ENCODE measurements at regions not wholly inside any gene's neighbourhood (a gene's known extent, or its start where the extent isn't known, plus 50 kb on each side); places are given as distances from the start of the nearest gene placed in this dataset.
A peak's percentile ranks its signal among the peaks of the same experiment; 100 is the strongest.

DNA sequence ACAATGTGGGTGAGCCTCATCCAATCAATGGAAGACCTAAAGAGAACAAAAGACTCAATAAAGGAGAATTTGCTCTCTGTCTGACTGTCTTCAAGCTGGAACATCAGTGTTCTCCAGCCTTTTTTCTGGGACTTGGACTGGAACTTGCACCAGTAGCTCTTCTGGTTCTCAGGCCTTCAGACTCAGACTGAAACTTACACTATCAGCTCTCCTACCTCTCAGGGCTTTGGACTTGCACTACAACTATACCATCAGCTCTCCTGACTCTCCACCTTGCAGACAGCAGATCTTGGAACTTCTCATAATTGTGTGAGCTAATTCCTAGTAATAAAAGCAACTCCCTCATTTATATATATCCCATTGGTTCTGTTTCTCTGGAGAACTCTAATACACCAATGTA lies 185.9 kb downstream of the SMIM20 start:
- no peak for DNase-seq (ENCODE audit: low read depth in 2 of 3, low spot score in 1 of 3)

DNA sequence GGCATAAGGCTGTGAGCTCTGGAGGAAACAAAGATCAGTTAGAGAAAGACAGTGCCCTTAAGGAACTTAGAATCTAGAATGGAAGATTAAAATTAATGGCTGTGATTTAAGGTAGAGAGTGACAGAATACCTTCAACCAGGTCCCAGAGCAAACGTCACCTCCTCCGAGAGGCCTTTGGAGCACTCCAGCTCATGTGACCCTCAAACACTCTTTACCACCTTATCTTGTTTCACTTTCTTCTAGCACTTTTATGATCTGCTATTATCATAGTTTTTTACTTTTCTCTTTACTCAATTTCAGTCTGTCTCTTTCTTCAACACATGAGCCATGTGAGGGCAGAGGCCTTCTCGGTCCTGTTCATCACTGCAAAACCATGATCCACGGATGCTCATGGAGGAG lies 187.0 kb downstream of the SMIM20 start:
- no peak for DNase-seq (ENCODE audit: low read depth in 2 of 3, low spot score in 1 of 3)

DNA sequence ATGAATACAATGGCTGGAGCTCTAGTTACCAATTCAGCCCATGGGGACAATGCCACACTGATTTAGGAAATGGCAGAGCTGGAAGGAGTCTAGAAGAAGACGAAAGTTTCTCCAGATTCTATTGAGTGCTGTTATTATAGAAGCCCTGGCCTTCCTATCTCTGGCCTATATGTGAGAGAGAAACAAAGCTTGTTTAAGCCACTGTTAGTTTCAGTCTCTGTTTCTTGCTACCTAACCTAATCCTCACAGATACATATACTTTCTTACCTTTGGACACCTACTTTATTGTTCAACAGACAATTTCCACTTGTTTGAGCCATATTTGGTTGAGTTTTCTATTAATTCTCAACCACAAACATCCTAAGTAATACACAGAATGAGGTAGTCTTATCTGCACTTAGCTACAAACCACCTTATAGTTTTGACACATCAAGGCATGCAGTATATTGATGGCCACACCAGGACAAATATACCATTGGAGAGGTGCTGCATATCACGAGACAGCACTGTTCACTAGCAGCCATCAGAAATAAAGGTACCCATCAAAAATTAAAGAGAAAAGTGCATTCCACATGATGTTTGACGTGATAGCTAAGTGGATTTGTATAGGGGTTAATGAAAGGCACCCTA lies 190.2 kb downstream of the SMIM20 start:
- no peak for DNase-seq (ENCODE audit: low read depth in 2 of 3, low spot score in 1 of 3)

DNA sequence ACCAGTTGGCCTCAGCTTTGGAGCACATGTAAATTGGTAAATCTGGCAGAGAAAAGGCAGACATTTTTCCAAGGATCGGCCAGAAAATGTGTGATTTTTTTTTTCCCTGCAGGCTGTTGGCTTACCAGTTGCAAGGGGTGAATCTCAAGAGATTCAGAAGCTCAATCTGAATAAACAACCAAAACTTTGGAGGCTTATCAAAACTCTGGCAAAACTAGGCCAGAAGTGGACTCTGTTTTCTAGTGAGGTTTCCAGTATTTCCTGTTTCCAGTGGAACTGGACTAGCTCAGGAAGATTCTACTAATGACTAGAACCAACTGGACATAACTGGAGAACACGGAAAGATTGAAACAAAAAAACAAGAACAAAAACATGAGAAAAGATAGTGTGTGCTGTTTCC lies 191.3 kb downstream of the SMIM20 start:
- DNase-seq (ENCODE audit: low read depth in 2 of 3, low spot score in 1 of 3) = no peak

DNA sequence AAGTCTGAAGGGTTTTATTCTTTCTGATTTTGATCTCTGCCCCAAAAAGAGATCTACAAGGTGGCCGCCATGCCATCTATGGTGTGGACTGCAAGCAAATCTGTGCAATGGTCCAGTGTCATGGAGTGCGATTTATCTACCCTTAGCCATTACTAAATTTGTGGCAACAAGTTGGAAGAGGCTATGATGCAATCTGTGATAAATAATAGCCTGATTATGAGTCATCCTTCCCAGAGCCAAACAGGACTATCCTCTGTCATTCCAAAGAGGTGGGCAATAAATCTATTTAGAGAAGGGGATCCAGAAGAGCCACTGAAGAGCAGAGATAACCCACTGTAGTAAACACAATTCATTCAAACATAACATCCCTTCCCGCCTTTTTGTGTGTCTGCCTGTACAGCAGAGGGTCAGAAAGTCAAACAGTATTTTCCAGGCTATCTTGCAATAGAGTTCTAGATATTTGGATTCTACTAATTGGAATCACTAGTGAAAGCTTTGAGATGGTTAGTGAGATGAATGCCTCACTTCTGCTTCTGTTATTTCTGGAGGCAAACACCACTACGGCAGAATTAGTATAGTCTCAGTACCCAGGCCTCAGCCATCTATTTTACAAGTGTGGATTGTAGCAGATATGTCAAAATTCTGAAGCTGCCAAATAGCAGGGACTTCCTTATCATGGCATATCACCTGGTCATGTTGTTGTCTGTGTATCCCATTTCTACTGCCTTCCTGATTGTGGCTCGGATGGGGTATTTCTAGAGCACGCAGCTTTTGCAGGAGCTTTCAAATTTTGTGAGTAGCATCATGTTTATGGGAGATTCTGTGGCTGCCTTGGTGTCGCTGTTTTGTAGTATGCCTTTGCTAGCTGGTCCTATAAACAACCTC lies 192.0 kb downstream of the SMIM20 start:
- no peak for DNase-seq (ENCODE audit: low read depth in 2 of 3, low spot score in 1 of 3)

DNA sequence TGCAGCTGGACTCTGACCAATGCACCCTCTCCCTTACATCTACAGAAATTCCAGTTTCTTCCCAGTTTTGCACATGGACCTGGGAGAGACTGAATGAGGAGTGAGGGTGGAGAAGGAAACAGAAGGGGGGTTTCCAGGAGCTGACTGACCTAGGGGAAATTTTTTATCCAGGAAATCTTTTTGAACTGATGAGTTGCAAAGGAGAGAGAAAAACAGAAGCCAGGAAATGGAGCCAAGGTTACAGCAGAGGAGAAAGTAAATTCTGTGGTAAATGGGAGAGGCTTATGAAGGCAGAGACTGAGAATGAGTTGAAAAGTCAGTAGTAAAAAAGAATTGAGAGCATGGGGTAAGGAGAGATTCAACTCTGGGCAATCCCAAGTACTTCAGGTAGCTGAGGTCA lies 192.8 kb downstream of the SMIM20 start:
- DNase-seq (ENCODE audit: low read depth in 2 of 3, low spot score in 1 of 3) = no peak

DNA sequence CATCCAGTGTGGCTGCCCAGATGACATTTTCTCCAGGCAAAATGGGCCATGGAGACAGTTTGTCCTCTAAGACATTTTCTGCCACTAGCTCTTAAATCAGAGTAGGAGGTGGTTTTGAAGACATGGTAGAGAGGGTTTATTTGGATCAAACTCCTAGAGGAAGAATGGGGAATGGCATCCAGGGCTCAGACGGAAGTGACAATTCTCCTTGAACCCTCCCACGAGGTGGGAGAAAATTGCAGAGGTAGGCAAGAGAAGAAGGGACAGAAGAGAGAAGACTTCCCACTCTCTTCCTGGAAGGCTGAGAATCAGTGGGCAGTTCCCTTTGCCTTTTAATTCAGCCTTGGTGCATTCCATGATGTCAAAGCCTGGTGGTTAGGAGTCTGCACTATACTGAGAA lies 194.0 kb downstream of the SMIM20 start:
- DNase-seq (ENCODE audit: low read depth in 2 of 3, low spot score in 1 of 3) = no peak

DNA sequence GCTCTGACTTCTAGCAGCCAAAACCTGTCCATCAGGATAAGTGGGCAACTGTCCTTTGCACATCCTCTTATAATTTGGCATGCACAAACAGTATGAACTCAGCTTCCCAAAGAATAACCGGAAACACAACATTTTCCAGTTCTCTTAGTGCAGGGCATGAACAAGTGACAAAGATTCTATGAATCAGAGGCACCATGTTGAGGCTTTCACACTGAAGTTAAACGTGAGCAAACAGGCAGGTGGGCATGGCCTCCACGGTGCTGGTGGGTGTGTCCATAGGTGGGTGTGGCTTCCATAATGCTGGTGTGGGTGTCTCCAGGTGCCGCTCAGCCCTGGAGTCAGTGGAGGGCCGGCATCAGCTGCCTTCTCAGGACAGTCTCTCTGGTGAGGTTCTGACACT lies 196.5 kb downstream of the SMIM20 start:
- DNase-seq (ENCODE audit: low read depth in 2 of 3, low spot score in 1 of 3) = no peak

DNA sequence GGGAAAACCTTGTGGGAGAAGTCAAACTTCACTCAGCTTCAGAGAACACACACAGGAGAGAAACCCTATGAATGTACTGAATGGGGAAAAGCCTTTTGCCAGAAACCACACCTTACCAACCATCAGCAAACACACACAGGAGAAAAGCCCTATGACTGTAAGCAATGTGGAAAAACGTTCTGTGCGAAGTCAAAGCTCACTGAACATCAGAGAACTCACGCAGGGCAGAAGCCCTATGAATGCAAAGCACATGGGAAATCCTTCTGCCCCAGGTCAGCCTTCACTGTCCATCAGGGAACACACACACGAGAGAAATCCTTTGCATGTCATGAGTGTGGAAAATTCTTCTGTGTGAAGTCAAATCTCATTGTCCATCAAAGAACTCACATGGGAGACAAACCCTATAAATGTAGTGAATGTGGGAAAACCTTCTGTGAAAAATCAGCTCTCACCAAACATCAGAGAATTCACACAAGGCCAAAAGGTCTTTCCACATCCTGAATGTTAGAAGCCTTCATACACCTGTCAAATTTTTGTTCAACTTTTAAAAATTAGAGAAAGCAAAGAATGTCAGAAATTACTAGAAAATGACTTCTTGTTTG lies 199.4 kb downstream of the SMIM20 start:
- DNase-seq (ENCODE audit: low read depth in 2 of 3, low spot score in 1 of 3) = no peak

DNA sequence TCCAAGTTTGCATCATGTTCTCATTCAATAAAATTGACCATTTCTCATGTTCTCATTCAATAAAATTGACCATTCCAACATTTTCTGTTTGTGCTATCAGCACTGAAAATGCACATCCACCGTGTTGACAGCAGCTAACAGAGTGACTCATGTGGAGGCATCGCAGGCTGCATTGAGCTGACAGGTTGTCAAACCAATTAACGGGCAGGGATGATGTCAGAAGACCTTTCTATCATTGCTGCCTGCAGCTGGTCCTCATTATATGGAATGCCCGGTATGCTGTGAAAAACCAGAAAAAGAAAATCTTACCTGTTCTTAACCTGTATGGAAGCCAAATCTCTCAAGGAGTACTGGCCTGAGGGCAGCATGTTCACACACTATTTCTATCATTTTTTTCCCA lies 202.0 kb downstream of the SMIM20 start:
- DNase-seq (ENCODE audit: low read depth in 2 of 3, low spot score in 1 of 3) = no peak

DNA sequence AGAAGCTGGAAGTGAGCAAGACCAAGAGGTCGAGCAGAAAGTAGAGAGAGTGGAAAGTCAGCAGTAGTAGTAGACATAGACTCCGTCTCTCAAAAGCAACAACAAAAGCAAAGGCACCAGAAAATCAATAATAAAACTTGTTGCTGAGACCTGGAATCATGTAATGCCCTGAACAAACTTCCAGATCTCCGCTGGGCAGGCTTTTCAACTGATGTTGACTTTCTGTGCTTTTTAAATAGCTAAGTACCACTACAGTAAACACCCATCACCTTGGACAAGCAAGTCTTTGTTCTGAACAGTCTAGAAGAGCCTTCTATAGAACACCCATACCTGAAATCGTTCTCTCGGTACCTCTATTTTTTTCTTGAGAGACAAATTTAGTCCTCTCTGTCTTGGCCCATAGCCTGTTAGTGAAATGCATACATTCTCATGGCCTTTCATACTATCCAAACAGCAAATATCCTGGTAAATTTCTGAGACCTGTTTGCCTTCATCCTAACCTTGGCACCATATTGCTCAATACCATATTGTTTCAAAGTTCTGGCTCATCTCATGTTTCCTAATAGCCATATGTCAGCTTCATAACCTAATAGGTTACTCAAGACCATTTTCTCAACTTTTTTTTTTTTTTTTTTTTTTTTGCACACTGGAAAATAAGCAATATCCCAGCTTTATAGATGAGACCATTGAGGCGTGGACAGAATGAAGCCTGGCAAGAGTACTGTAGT lies 200.6 kb upstream of the RBPJ start:
- no peak for DNase-seq (ENCODE audit: low read depth in 2 of 3, low spot score in 1 of 3)

DNA sequence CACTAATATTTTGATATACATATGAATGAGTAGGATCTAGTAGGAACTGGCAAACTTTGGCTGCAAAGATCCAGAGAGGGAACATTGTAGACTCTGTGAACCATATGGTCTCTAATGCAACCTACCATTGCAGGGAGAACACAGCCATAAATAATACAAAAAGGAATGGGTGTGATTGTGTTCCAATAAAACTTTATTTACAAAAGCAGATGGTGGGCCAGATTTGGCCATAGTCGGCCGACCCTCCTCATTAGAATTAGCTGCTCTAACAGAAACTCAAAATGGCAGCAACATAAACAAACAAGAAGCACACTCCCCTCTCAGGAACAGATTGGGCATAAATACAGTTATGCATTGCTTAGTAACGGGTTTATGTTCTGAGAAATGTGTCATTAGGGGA lies 198.1 kb upstream of the RBPJ start:
- DNase-seq (ENCODE audit: low read depth in 2 of 3, low spot score in 1 of 3) = no peak

DNA sequence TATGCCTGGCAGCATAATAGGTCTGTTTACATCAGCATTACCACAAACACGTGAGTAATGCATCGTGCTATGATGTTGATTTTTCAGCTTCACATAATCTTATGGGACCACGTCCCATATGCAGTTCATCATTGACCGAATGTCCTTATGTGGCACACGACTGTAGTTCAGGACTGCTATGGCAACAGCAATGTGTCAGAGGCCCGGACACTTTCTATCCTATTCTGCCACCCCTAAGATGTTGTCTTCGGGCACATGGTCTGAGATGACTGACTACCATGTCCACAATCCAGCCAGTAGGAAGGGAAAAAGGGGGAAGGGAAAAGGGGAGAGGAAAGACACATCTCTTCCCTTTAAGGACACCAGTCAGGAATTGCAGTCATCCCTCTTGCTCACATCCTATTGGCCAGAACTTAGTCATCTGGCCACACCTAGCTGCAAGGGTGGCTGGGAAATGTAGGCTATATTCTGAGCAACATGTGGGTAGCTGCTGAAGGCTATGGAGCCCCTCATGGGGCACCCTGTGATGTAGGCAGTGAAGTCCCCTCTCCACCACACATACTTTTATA lies 196.0 kb upstream of the RBPJ start:
- DNase-seq (ENCODE audit: low read depth in 2 of 3, low spot score in 1 of 3) = no peak

DNA sequence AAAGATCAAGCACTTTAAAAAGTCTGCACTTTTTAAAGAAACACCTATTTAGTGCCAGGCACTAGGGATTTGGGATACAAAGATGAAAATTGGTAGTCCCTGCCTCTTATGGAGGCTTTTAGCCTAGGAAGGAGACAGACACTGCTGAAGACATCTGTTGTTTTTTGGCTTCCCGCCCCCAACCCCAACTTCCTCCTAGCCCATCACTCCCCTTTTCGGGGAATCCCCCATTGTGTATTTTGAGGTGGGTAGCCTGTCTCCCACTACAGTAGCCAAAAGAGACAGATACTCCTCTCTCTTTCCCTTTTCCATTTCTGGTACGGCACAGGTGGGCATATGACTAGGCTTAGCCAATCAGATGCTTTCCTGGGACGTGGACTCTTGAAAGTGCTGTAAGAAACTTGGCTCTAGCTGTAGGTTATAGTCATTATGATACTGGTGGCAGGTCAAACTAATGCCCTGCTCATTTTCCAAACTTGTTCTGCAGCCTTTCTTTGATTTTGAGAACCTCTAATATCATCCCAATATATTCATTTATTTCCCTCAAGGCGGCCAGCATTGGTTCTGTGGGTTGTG lies 194.6 kb upstream of the RBPJ start:
- DNase-seq (ENCODE audit: low read depth in 2 of 3, low spot score in 1 of 3) = no peak

DNA sequence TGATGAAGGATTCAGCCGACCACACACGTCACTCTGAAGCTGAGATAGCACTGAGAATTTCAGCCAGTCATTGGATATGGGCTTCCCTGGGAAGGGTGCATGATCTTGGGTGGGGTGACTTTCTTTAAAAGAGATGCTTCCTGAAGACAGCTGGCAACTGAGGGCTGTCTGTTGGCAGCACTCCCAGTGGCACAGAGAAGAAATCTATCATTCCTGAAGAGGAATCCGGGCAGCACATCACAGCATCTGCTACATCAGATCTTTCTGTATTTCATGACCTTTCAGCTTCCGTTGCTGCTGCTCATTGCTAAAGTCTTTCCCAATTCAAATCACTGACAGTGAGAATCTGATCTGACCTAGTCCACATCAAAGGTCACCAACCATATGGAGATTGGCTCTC lies 193.8 kb upstream of the RBPJ start:
- DNase-seq (ENCODE audit: low read depth in 2 of 3, low spot score in 1 of 3) = no peak

DNA sequence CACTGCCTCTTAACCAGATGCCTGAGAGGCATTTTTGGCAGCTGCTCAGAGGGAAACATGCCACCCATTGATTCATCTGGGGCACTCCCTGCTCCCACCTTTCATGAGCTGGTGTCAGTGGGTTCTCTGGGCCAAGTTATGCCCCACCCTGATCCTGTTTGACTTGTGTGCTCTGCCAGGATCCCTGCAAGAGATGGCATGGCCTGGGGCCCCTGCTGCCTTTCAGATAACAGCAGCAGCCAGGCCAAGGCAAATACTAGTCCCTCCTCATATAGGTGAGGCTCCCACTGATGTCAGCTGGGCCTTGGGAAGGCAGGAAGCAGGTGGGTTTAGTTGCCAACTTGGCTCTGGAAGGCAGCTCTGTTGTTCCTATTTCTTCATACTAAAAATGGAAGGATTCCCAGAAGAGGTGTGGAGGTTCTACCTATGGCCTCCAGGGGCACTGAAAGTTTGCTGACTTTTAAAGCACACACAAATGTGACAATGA lies 192.9 kb upstream of the RBPJ start:
- no peak for DNase-seq (ENCODE audit: low read depth in 2 of 3, low spot score in 1 of 3)

DNA sequence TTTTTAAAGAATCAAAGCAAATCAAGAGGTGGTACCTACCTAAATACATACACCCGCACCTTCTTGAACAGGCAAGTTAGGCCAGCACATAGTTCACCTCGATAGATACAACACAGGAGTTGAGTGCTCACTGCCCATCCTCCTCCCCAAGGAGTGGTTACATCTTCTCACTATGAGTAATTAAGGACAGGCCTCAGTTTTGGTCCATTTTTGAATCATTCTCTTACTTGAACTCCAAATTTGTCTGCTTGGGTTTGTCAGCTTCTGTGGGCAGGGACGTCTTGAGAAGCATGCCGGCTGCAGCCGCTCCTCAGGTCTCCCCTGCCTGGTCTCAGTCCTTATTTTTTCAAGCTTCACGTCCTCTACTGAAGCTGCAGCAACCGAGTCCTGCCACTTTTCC lies 190.6 kb upstream of the RBPJ start:
- no peak for DNase-seq (ENCODE audit: low read depth in 2 of 3, low spot score in 1 of 3)

DNA sequence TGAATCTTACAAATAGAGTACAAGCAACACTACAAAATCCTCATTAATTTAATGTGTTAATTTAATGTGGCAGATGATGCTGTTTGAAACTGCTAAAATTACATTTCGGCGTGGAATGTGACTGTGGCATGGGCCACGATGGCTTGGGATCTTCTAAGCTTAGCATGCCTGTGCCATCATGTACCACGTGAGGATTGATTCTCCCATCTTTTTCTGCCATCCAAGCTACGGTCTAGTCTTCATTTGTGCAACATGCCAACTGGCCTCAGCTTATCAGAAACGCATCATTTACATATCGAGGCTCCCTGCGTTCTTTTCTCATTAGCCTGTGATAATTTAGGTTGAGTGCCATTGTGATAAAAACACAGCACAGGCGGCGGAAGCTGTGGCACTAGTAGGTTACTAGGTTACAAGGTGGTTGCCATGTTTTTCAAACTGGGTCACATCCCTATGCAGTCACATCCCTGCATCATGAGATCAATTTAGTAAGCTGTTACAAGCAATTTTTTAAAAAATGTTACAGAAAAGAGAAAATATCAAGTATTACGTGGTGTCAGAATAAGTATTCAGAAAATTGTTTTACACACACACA lies 189.9 kb upstream of the RBPJ start:
- no peak for DNase-seq (ENCODE audit: low read depth in 2 of 3, low spot score in 1 of 3)

DNA sequence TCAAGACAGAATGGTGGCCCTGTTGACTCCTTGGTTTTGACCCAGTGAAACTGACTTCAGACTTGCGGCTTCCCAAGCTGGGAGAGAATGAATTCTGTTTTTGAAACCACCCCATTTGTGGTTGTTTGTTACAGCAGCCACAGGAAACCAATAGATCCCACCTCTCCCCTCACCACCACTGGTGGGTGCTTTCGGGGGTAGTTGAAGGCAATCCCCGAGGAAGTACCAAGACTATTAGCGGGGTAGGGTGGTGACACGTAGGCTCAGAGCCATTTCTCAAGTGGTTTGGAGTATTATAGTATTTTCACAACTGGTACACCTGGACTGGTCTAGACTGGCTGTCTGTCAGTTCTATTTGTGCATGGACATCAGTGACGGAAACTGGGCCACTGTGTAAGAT lies 189.1 kb upstream of the RBPJ start:
- peak in 1 of 3 donors; percentile 24 for DNase-seq (ENCODE audit: low read depth in 2 of 3, low spot score in 1 of 3)

DNA sequence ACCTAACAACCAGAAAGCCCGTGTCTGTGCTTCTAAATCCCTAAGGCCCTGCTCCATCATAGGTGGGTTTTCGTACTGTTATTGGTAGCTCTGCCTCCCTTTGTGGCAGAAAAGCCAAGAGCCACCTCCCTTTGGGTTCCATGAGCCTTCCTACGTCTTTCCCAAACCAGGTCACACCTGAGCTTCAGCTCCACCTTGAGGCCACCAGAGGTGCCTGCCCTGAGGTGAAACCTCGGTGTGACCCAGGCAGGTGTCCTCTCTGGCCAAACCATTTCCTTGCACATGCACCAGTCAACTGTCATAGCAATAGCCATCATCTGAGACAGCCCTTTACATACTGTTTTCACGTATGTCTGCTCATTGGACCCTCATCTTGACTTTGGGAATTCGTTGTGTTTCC lies 188.0 kb upstream of the RBPJ start:
- DNase-seq (ENCODE audit: low read depth in 2 of 3, low spot score in 1 of 3) = no peak

DNA sequence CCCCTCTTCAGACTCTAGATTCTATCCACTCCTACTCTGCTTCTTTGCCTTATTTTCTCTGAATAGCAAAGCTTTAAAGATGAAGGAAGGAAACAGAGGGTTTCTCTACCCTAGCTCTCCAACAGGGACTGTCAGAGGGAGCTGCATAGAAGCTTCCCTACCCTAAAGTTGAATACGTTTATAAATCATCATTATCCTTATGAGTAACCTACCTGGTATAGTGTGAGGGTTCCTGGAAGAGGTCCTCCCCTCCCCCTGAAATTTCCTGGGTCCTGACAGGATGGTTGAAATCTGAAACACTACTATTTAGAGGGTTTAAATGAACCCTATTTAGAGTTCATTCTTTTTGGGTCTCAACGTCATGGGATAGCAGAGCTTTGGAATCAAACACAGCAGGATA lies 187.0 kb upstream of the RBPJ start:
- no peak for DNase-seq (ENCODE audit: low read depth in 2 of 3, low spot score in 1 of 3)
